Body of pancreas (tissue), 4 donors: ENCODE measurements at regions not wholly inside any gene's neighbourhood (a gene's known extent, or its start where the extent isn't known, plus 50 kb on each side); places are given as distances from the start of the nearest gene placed in this dataset.
A peak's percentile ranks its signal among the peaks of the same experiment; 100 is the strongest.
"Not testable (repeated sequence)": the region's sequence is repeated elsewhere in the genome, so short reads cannot be mapped to it uniquely, and the experiment has no call there.

Source experiments
- ATAC-seq: fragments of 150-250 bp; one replicate; pipeline ENCODE4 v1.9.1; 2016
- DNase-seq, 4 donors: peaks; one replicate each; pipeline ENCODE4 v3.0.0-alpha.2; 2019
- H3K27ac ChIP-seq, 4 donors: fragments of 200-600 bp; sonication (generic); 1 replicate in 3 of 4; 2 replicates in 1 of 4; pipeline versions ENCODE4 v1.5.1 to v1.6.1; 2016 to 2019; ENCODE audit warnings: mild to moderate bottlenecking in 1 of 4, mixed read lengths in 1 of 4, moderate library complexity in 1 of 4
- H3K27me3 ChIP-seq, 2 donors: fragments of 200-600 bp; sonication (generic); one replicate each; pipeline ENCODE4 v1.6.0; 2016; ENCODE audit warnings: mild to moderate bottlenecking in 1 of 2
- H3K36me3 ChIP-seq, 2 donors: fragments of 200-600 bp; sonication (generic); replicated peaks in 1 of 2; 2 replicates each; pipeline ENCODE4 v1.5.1; 2016; ENCODE audit warnings: low read depth in 2 of 2; ENCODE audit not compliant: insufficient read depth in 1 of 2
- H3K4me1 ChIP-seq: fragments of 200-600 bp; sonication (generic); one replicate; pipeline ENCODE4 v1.6.0; 2016
- H3K4me3 ChIP-seq, 2 donors: fragments of 200-600 bp; sonication (generic); 1 replicate in 1 of 2; 2 replicates in 1 of 2; pipeline ENCODE4 v1.5.1; 2016 to 2019
- H3K9me3 ChIP-seq, 3 donors: fragments of 200-600 bp; sonication (generic); 1 replicate in 2 of 3; 2 replicates in 1 of 3; pipeline ENCODE4 v1.5.1; 2016
- POLR2A ChIP-seq, 3 donors: fragments of 450-650 bp; IDR thresholded peaks; one replicate each; pipeline ENCODE4 v1.6.1; 2016; ENCODE audit warnings: antibody characterized with exemption in 3 of 3, mild to moderate bottlenecking in 2 of 3
- WGBS, 2 donors: methylation state at CpG; one replicate each; pipeline ENCODE4 v1.1.5; 2017; 5-methylcytosine and 5-hydroxymethylcytosine counted together
- intact Hi-C: fragments of 100-400 bp; cut with DNase I; formaldehyde crosslinking; loops from one replicate; pipeline ENCODE4 v1.15.1; 2023
- TF ChIP-seq, protein P1 (sequence below), 7 experiments: fragments of 450-650 bp in 4 of 7; fragments of 200-600 bp in 3 of 7; sonication (generic) in 3 of 7; IDR thresholded peaks; one replicate each; pipeline ENCODE4 v1.5.1; 2016 to 2019; ENCODE audit warnings: antibody characterized with exemption in 7 of 7

DNA sequence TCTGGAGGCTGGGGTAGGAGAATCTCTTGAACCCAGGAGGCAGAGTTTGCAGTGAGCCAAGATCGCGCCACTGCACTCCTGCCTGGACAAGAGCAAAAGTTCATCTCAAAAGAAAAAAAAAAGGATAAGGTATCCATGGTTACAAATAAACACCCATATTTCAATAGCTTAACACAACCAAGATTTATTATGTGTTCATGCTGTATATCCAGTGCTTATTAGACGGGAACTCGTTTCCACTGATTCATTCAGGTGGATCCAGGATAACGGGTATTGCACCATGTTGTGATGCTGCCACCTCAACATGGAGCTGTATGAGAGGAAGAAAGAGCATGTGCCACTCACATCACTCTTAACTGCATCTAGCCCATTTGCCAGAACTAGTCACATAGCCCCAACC lies 69.1 kb upstream of the HIVEP1 start:
- ATAC-seq = peak; percentile 34
- Histone ChIP-seq H3K4me3 (no peak overlapping the region), H3K27me3 (no peaks in the 10 kb centered on the region), H3K36me3 (no peaks in the 10 kb centered on the region), H3K4me1 (peaks cover 33% of the 10 kb centered on the region), H3K27ac (no peak overlapping the region), H3K9me3 (no peaks in the 10 kb centered on the region)
- intact Hi-C loops = no loop called here
- TF ChIP-seq POLR2A (IDR thresholded peaks at IDR 0.05) = no peak
- TF ChIP-seq, protein P1, sequence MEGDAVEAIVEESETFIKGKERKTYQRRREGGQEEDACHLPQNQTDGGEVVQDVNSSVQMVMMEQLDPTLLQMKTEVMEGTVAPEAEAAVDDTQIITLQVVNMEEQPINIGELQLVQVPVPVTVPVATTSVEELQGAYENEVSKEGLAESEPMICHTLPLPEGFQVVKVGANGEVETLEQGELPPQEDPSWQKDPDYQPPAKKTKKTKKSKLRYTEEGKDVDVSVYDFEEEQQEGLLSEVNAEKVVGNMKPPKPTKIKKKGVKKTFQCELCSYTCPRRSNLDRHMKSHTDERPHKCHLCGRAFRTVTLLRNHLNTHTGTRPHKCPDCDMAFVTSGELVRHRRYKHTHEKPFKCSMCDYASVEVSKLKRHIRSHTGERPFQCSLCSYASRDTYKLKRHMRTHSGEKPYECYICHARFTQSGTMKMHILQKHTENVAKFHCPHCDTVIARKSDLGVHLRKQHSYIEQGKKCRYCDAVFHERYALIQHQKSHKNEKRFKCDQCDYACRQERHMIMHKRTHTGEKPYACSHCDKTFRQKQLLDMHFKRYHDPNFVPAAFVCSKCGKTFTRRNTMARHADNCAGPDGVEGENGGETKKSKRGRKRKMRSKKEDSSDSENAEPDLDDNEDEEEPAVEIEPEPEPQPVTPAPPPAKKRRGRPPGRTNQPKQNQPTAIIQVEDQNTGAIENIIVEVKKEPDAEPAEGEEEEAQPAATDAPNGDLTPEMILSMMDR (IDR thresholded peaks at IDR 0.05) = no peak
- WGBS, 2 donors = 81 to 84% methylated on average over 5 of the region's 5 CpGs
- DNase-seq = no peak

DNA sequence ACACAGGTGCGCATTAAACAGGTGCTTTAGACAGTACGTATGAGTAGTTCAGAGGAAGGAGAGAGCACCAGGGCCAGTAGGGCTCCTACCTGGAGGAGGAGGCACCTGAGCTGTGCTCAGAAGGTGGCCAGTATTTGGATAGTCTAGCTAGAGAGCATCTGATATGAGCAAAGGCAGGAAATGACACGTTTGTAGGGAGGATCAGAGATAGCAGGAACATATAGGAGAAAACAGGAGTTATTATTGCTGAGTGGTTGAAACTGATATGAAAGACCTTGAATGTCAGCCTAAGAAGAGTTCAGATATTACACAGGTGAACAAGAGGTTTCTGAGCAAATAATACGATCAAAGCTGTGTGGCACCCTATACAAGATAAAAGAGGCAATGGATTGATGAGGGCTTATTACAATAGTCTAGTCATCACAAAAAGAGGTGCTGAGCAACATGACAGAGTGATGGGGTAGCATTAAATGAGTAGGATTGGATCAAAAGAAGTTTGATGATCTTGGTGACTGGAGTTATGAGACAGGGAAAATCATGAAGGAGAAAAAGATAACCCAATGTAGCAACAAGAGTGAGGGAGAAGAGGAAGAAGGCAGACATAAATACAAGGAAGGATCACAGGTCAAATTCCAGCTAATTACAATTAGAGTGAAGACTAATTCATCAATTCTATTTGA lies 69.8 kb upstream of the HIVEP1 start:
- H3K4me1 ChIP-seq = peaks cover 37% of the 10 kb centered on the region
- DNase-seq (peak in 1 of 4 donors; percentile 44), ATAC-seq (no peak)
- TF ChIP-seq, protein P1 (IDR thresholded peaks at IDR 0.05) = no peak
- TF ChIP-seq POLR2A (IDR thresholded peaks at IDR 0.05) = no peak
- no peaks in the 10 kb centered on the region for H3K9me3 ChIP-seq
- WGBS, 2 donors = 21 to 44% methylated on average over 4 of the region's 4 CpGs
- H3K27ac ChIP-seq = peak overlapping the region in 3 of 4 donors; percentile 10 to 36 (median 26)
- no peaks in the 10 kb centered on the region for H3K36me3 ChIP-seq
- H3K27me3 ChIP-seq = no peaks in the 10 kb centered on the region
- intact Hi-C loops = no loop called here
- no peak overlapping the region for H3K4me3 ChIP-seq

DNA sequence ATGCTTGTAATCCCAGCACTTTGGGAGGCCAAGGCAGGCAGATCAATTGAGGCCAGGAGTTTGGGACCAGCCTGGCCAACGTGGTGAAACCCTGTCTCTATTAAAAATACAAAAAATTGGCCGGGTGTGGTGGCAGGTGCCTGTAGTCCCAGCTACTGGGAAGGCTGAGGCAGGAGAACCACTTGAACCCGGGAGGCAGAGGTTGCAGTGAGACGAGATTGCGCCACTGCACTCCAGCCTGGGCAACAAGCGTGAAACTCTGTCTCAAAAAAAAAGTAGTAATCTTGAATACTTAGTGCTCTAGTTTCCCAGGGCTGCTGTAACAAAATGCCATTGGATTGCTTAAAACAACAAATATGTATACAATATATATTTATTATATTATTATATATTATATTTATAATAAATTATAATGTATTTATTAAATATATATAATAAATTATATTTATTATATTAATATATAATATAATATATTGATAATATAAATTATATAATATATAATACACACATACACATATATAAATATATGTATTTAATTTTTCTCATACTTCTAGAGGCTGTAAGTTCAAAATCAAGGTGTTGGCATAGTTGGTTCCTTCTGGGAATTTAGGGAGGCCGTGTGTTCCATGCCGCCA lies 71.5 kb upstream of the HIVEP1 start:
- ATAC-seq, H3K36me3 ChIP-seq, DNase-seq, H3K4me3 ChIP-seq, H3K9me3 ChIP-seq, H3K27ac ChIP-seq, intact Hi-C loops, H3K27me3 ChIP-seq: not testable (repeated sequence)
- WGBS, 2 donors = 84 to 85% methylated on average over 8 of the region's 8 CpGs
- peaks cover 37% of the 10 kb centered on the region for H3K4me1 ChIP-seq

DNA sequence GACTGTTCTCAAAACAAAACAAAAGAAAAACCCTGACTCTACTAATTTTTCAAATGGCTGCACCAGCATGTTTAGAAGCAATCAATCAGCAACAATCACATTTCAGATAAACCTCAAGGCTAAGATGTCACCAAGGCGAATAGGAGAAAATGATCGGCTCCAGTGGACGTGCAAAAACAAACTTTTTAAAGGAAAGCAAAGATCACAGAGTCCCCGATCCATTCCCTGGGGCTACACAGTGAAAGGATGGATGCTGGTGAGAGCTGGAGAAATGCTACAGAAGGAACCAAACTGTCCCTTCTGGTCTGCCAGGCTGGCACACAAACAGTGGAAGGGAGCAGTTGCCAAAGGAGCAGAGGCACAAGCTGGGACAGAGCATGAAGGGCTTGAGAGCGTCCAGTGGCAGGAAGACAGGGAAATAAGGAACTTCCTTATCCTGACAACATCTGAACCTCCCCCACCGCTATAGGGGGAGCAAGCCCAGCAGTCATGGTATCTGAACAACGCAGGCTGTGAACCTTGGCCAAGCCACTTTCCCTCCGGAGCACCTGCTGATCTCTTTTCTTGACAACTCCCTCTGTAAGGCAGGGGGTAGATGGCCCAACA lies 73.7 kb upstream of the HIVEP1 start:
- H3K9me3 ChIP-seq = no peaks in the 10 kb centered on the region
- H3K27ac ChIP-seq = peak overlapping the region in 3 of 4 donors; percentile 42 to 56 (median 49)
- intact Hi-C loops = no loop called here
- no peak overlapping the region for H3K4me3 ChIP-seq
- H3K4me1 ChIP-seq = peaks cover 25% of the 10 kb centered on the region
- no peak for TF ChIP-seq POLR2A (IDR thresholded peaks at IDR 0.05)
- TF ChIP-seq, protein P1 (IDR thresholded peaks at IDR 0.05) = no peak
- WGBS, 2 donors = 4 to 14% methylated on average over 8 of the region's 8 CpGs
- H3K36me3 ChIP-seq = no peaks in the 10 kb centered on the region
- no peaks in the 10 kb centered on the region for H3K27me3 ChIP-seq
- ATAC-seq = peak; percentile 55
- DNase-seq = peak; percentile 19 to 51 (median 30)

DNA sequence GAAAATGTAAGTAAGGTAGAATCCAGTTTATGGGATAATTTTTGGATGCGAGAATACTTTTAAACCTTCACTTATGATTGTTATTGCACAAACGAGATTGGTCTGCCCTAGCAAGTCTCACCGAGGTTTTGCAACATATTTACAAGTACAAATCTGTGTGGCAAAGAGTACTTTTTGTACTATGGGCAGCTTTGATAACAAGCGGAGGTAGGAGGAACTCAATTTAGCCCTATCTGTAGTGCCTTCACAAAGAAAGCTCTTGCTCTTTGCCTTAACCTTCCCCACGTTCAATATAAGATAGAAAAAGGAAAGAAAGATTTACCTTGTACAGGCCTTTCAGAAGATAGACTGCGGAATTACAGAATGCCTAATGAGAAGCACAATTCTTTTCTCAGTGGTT lies 77.5 kb upstream of the HIVEP1 start:
- no peak for DNase-seq
- intact Hi-C loops = no loop called here
- no peak for TF ChIP-seq POLR2A (IDR thresholded peaks at IDR 0.05)
- TF ChIP-seq, protein P1 (IDR thresholded peaks at IDR 0.05) = no peak
- WGBS, 2 donors = 64 to 78% methylated on average over 6 of the region's 6 CpGs
- peaks cover 10% of the 10 kb centered on the region for H3K4me1 ChIP-seq
- H3K27me3 ChIP-seq = no peaks in the 10 kb centered on the region
- H3K27ac ChIP-seq = no peak overlapping the region
- H3K36me3 ChIP-seq = no peaks in the 10 kb centered on the region
- ATAC-seq = no peak
- H3K9me3 ChIP-seq = no peaks in the 10 kb centered on the region
- H3K4me3 ChIP-seq = no peak overlapping the region

DNA sequence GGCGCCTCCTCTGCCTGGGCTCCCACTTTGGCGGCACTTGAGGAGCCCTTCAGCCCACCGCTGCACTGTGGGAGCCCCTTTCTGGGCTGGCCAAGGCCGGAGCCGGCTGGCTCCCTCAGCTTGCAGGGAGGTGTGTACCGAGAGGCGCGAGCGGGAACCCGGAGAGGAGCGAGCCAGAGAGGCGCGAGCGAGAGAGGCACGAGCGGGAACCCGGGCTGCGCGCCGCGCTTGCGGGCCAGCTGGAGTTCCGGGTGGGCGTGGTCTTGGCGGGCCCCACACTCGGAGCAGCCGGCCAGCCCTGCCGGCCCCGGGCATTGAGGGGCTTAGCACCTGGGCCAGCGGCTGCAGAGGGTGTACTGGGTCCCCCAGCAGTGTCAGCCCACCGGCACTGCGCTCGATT lies 79.2 kb upstream of the HIVEP1 start:
- H3K4me1 ChIP-seq, H3K4me3 ChIP-seq, intact Hi-C loops, DNase-seq, H3K27me3 ChIP-seq, H3K9me3 ChIP-seq, ATAC-seq, H3K27ac ChIP-seq, H3K36me3 ChIP-seq: not testable (repeated sequence)
- WGBS, 2 donors = 90 to 96% methylated on average over 25 to 30 of the region's 33 CpGs
